Stomach (tissue), 8 donors: ENCODE measurements at regions not wholly inside any gene's neighbourhood (a gene's known extent, or its start where the extent isn't known, plus 50 kb on each side); places are given as distances from the start of the nearest gene placed in this dataset.

Source experiments
- DNase-seq, 2 donors: peaks; one replicate each; pipeline versions ENCODE4 v3.0.0 to v3.0.0-alpha.2; 2013 to 2019
- H3K27ac ChIP-seq, 5 donors: fragments of 200-600 bp in 4 of 5; sonication (generic) in 4 of 5; one replicate each; pipeline ENCODE4 v1.5.1; 2013 to 2019; ENCODE audit warnings: mild to moderate bottlenecking in 1 of 5, moderate library complexity in 1 of 5
- H3K27me3 ChIP-seq, 3 donors: fragments of 200-600 bp; sonication (generic); one replicate each; pipeline ENCODE4 v1.5.1; 2017 to 2019; ENCODE audit warnings: mixed run types in 1 of 3
- H3K36me3 ChIP-seq, 4 donors: fragments of 200-600 bp; sonication (generic); 1 replicate in 3 of 4; 2 replicates in 1 of 4; pipeline ENCODE4 v1.5.1; 2016 to 2019
- H3K4me1 ChIP-seq, 4 donors: fragments of 200-600 bp; sonication (generic); one replicate each; pipeline ENCODE4 v1.5.1; 2016 to 2019
- H3K4me3 ChIP-seq, 4 donors: fragments of 200-600 bp; sonication (generic) in 3 of 4; one replicate each; pipeline ENCODE4 v1.5.1; 2016 to 2019; ENCODE audit warnings: mild to moderate bottlenecking in 1 of 4
- H3K9me3 ChIP-seq, 4 donors: fragments of 200-600 bp; sonication (generic); one replicate each; pipeline ENCODE4 v1.5.1; 2016 to 2019
- EP300 ChIP-seq: sonication (generic); formaldehyde crosslinking; IDR thresholded peaks from one replicate; pipeline ENCODE4 v1.6.1; 2017; ENCODE audit warnings: antibody characterized with exemption
- POLR2A ChIP-seq, 4 donors: fragments of 450-650 bp; IDR thresholded peaks; one replicate each; pipeline ENCODE4 v1.6.1; 2016; ENCODE audit warnings: antibody characterized with exemption in 4 of 4, control low read depth in 2 of 4, mild to moderate bottlenecking in 1 of 4, moderate library complexity in 1 of 4
- POLR2AphosphoS5 ChIP-seq, 3 donors: sonication (generic); formaldehyde crosslinking; IDR thresholded peaks; one replicate each; pipeline ENCODE4 v1.6.1; 2016; ENCODE audit warnings: antibody characterized with exemption in 3 of 3
- WGBS, 5 donors: extraction: QIAGEN DNeasy Blood & Tissue Kit in 3 of 5; methylation state at CpG; one replicate each; pipeline versions ENCODE4 v1.1.5 to v1.1.7; 2013 to 2018; 5-methylcytosine and 5-hydroxymethylcytosine counted together
- intact Hi-C: fragments of 100-400 bp; cut with DNase I; formaldehyde crosslinking; loops from one replicate; pipeline ENCODE4 v1.15.1; 2023; ENCODE audit warnings: low total_unique reads
- TF ChIP-seq, protein P1 (sequence below), 7 experiments: fragments of 450-650 bp in 4 of 7; fragments of 200-600 bp in 3 of 7; sonication (generic) in 3 of 7; IDR thresholded peaks; one replicate each; pipeline ENCODE4 v1.5.1; 2016 to 2019; ENCODE audit warnings: antibody characterized with exemption in 7 of 7, control low read depth in 2 of 7, mild to moderate bottlenecking in 1 of 7
- donor health status: healthy with polysubstance abuse.
- donor health status: Bipolar disorder and iron deficiency.
- donor health status: healthy.

DNA sequence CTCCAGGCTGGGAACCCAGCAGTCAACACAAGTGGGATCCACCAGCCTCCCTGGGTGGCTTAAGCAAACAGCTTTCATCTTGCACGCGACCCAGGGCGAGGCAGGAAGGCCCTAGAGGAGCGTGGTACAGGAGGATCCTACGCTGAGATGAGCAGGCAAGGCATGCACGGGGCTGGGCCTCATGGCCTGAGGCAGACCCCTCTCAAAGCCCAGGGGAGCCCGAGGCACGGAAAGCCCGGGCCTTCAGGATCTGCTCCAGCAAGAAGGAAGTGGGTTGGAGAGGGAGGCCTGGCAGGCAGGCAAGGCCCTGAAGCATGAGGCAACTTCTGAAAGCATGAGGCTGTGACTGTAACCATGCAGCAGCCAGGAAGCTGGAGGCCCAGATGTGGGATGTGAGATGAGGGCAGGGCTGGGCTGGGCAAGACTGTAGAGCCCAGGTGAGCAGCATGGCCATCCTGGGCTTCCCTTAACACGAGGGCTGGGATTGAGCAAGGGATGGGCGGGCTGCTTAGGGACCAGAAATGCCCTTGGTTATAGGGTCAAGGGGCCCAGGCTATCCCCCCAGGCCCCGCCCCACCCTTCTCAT lies 338.7 kb downstream of the C16orf95 start:
- peaks cover 0 to 28% (median 8%) of the 10 kb centered on the region in 3 donors for H3K27me3 ChIP-seq
- intact Hi-C loops = no loop called here
- H3K27ac ChIP-seq = no peak overlapping the region
- H3K4me3 ChIP-seq = no peak overlapping the region
- no peak for DNase-seq
- 81 to 90% (median 87%) methylated on average over 11 to 12 of the region's 12 CpGs for WGBS, 5 donors
- TF ChIP-seq POLR2A (IDR thresholded peaks at IDR 0.05) = no peak
- TF ChIP-seq POLR2AphosphoS5 (IDR thresholded peaks at IDR 0.05) = no peak
- TF ChIP-seq, protein P1, sequence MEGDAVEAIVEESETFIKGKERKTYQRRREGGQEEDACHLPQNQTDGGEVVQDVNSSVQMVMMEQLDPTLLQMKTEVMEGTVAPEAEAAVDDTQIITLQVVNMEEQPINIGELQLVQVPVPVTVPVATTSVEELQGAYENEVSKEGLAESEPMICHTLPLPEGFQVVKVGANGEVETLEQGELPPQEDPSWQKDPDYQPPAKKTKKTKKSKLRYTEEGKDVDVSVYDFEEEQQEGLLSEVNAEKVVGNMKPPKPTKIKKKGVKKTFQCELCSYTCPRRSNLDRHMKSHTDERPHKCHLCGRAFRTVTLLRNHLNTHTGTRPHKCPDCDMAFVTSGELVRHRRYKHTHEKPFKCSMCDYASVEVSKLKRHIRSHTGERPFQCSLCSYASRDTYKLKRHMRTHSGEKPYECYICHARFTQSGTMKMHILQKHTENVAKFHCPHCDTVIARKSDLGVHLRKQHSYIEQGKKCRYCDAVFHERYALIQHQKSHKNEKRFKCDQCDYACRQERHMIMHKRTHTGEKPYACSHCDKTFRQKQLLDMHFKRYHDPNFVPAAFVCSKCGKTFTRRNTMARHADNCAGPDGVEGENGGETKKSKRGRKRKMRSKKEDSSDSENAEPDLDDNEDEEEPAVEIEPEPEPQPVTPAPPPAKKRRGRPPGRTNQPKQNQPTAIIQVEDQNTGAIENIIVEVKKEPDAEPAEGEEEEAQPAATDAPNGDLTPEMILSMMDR (IDR thresholded peaks at IDR 0.05) = no peak
- TF ChIP-seq EP300 = no peak
- peaks cover 0 to 9% (median 4%) of the 10 kb centered on the region in 4 donors for H3K9me3 ChIP-seq
- no peaks in the 10 kb centered on the region for H3K36me3 ChIP-seq
- H3K4me1 ChIP-seq = no peaks in the 10 kb centered on the region

DNA sequence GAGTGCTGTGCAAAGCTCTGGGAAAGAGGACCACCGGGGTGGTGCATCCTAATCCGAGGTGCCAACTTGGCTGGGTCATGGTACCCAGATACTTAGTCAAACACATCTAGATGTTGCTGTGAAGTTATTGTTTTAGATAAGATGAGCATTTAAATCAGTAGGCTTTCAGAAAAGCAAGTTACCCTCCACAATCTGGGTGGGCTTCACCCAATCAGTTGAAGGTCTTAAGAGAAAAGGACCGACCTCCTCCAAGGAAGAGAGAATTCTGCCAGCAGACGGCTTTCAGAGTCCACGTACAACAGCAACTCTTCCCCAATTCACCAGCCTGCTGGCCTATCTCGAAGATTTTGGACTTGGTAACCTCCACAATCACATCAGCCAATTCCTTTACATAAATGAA lies 338.1 kb downstream of the C16orf95 start:
- TF ChIP-seq POLR2AphosphoS5 (IDR thresholded peaks at IDR 0.05) (no peak), POLR2A (IDR thresholded peaks at IDR 0.05) (no peak), EP300 (no peak)
- TF ChIP-seq, protein P1 (IDR thresholded peaks at IDR 0.05) = no peak
- H3K27ac ChIP-seq = no peak overlapping the region
- DNase-seq = no peak
- 80 to 89% (median 85%) methylated on average over 6 of the region's 6 CpGs for WGBS, 5 donors
- no peak overlapping the region for H3K4me3 ChIP-seq
- H3K27me3 ChIP-seq = peaks cover 0 to 28% (median 8%) of the 10 kb centered on the region in 3 donors
- H3K4me1 ChIP-seq = no peaks in the 10 kb centered on the region
- H3K9me3 ChIP-seq = peaks cover 0 to 4% (median 2%) of the 10 kb centered on the region in 4 donors
- H3K36me3 ChIP-seq = no peaks in the 10 kb centered on the region
- intact Hi-C loops = no loop called here

DNA sequence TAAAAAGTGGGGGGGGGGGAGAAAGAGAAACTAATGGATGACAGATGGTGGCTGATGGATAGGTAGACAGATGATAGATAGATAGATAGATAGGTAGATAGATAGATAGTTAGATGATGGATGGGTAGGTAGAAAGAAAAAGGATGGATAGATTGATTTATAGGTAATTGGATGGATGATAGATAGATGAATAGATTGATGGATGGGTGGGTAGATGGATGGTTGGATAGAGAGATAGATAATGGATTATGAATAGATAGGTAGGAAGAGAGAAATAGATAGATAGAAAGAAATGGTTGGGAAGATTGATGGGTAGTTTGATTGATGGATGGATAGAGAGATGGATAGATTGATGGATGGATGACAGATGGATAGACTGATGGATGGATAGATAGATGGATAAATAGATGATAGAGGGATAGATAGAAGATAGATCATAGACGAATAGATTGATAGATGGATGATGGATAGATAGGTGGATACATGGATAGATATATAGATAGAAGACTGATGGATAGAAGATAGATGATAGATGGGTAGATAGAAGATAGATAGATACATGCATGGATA lies 337.1 kb downstream of the C16orf95 start:
- WGBS, 5 donors = 68 to 87% (median 83%) methylated on average over 1 of the region's 1 CpG
- H3K27me3 ChIP-seq = peaks cover 0 to 28% (median 8%) of the 10 kb centered on the region in 3 donors
- H3K27ac ChIP-seq = no peak overlapping the region
- no peaks in the 10 kb centered on the region for H3K9me3 ChIP-seq
- no peak overlapping the region for H3K4me3 ChIP-seq
- intact Hi-C loops = no loop called here
- no peak for TF ChIP-seq POLR2AphosphoS5 (IDR thresholded peaks at IDR 0.05)
- no peak for TF ChIP-seq EP300
- TF ChIP-seq POLR2A (IDR thresholded peaks at IDR 0.05) = no peak
- TF ChIP-seq, protein P1 (IDR thresholded peaks at IDR 0.05) = no peak
- no peaks in the 10 kb centered on the region for H3K4me1 ChIP-seq
- DNase-seq = no peak
- H3K36me3 ChIP-seq = no peaks in the 10 kb centered on the region

DNA sequence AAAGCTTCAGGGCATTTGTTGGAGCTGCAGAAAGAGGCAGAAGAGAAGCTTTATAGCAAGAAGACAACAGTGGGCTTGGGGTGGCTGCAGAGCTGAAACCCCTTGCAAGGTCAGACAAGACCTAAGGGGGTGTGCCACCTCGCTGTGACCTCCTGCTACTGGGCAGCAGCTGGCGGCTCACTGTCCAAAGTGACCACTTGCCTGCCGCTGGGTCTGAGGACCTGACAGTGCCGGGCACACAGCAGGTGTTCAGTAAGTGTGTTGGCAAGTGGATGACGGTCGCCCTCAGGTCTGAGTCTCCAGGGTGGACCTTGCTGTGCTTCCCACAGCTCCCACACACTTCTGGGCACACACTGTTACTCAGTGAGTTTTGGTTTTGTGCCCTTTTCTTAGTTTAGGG lies 336.5 kb downstream of the C16orf95 start:
- intact Hi-C loops = no loop called here
- WGBS, 5 donors = 66 to 81% (median 74%) methylated on average over 6 of the region's 6 CpGs
- Histone ChIP-seq H3K4me3 (no peak overlapping the region), H3K27me3 (peaks cover 0 to 28% (median 8%) of the 10 kb centered on the region in 3 donors), H3K9me3 (no peaks in the 10 kb centered on the region), H3K27ac (no peak overlapping the region), H3K36me3 (no peaks in the 10 kb centered on the region), H3K4me1 (no peaks in the 10 kb centered on the region)
- no peak for DNase-seq
- TF ChIP-seq, protein P1 (IDR thresholded peaks at IDR 0.05) = no peak
- TF ChIP-seq POLR2AphosphoS5 (IDR thresholded peaks at IDR 0.05) (no peak), EP300 (no peak), POLR2A (IDR thresholded peaks at IDR 0.05) (no peak)
